Upper lobe of left lung (tissue), 4 donors: ENCODE measurements at regions not wholly inside any gene's neighbourhood (a gene's known extent, or its start where the extent isn't known, plus 50 kb on each side); places are given as distances from the start of the nearest gene placed in this dataset.

Experiments
- CTCF ChIP-seq, 6 experiments: fragments of 450-650 bp in 4 of 6; fragments of 200-600 bp in 2 of 6; sonication (generic) in 2 of 6; IDR thresholded peaks; one replicate each; pipeline ENCODE4 v1.5.1; 2016 to 2019; ENCODE audit warnings: antibody characterized with exemption in 6 of 6
- POLR2A ChIP-seq, 4 donors: fragments of 450-650 bp; IDR thresholded peaks; one replicate each; pipeline ENCODE4 v1.5.1; 2016 to 2017; ENCODE audit warnings: antibody characterized with exemption in 4 of 4, mild to moderate bottlenecking in 2 of 4

GRCh38 chr5:125712397-125712796 is 710.8 kb upstream of the GRAMD2B start:
- TF ChIP-seq CTCF (IDR thresholded peaks at IDR 0.05) (no peak), POLR2A (IDR thresholded peaks at IDR 0.05) (no peak)
